ENCODE measurements at regions not wholly inside any gene's neighbourhood (a gene's known extent, or its start where the extent isn't known, plus 50 kb on each side); places are given as distances from the start of the nearest gene placed in this dataset.

DNA sequence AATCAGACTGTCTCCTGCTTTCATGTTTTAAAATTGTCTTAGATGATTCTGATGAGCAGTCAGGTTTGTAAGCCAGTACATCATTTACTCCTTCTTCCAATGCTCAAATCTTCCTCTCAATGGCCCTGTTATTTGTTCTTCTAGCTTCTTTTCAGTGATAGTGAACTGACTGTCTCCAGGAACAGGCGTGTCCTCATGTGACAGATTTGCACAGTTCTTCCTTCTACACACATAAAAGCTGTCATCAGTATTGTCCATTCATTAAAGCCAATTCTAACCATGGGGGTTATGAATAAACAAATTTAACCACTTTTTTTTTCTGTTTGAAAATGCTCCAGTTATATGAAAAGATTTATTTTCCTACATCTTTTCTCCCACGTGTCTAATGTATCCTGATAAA is 308.7 kb upstream of the SORCS1 start:
- no peak for TF ChIP-seq CTCF (IDR thresholded peaks at IDR 0.05)
- Histone ChIP-seq H3K36me3 (no peaks in the 10 kb centered on the region), H3K27me3 (replicated peaks; ENCODE audit: insufficient read depth) (no peaks in the 10 kb centered on the region), H3K27ac (no peak overlapping the region), H3K4me3 (no peak overlapping the region), H3K4me1 (ENCODE audit: control insufficient read depth in 1 of 2, low read depth in 2 of 2) (no peaks in the 10 kb centered on the region), H3K9me3 (no peaks in the 10 kb centered on the region)
- DNase-seq (ENCODE audit: low spot score) = no peak
- ATAC-seq (ENCODE audit: insufficient number of reproducible peaks, low FRiP score, low read depth) = no peak

- Histone ChIP-seq H3K4me1 (ENCODE audit: control insufficient read depth in 1 of 2, low read depth in 2 of 2) (no peaks in the 10 kb centered on the region), H3K4me3 (no peak overlapping the region), H3K27ac (no peak overlapping the region), H3K9me3 (no peaks in the 10 kb centered on the region), H3K36me3 (no peaks in the 10 kb centered on the region), H3K27me3 (replicated peaks; ENCODE audit: insufficient read depth) (no peaks in the 10 kb centered on the region)
- no peak for DNase-seq (ENCODE audit: low spot score)
- no peak for ATAC-seq (ENCODE audit: insufficient number of reproducible peaks, low FRiP score, low read depth)
- TF ChIP-seq CTCF (IDR thresholded peaks at IDR 0.05) = no peak
These were observed 307.4 kb upstream of the SORCS1 start for GRCh38 chr10:107471911-107472310.

GRCh38 chr10:107453561-107453960 is 289.1 kb upstream of the SORCS1 start:
- no peak for DNase-seq (ENCODE audit: low spot score)
- no peak overlapping the region for H3K27ac ChIP-seq
- H3K4me1 ChIP-seq (ENCODE audit: control insufficient read depth in 1 of 2, low read depth in 2 of 2) = no peaks in the 10 kb centered on the region
- H3K4me3 ChIP-seq = no peak overlapping the region
- ATAC-seq (ENCODE audit: insufficient number of reproducible peaks, low FRiP score, low read depth) = no peak
- TF ChIP-seq CTCF (IDR thresholded peaks at IDR 0.05) = no peak
- H3K9me3 ChIP-seq = no peaks in the 10 kb centered on the region
- H3K36me3 ChIP-seq = no peaks in the 10 kb centered on the region
- H3K27me3 ChIP-seq (replicated peaks; ENCODE audit: insufficient read depth) = no peaks in the 10 kb centered on the region

- ATAC-seq (ENCODE audit: insufficient number of reproducible peaks, low FRiP score, low read depth) = no peak
These were observed 286.5 kb upstream of the SORCS1 start for GRCh38 chr10:107451047-107451446.

GRCh38 chr10:107450056-107450455 is 285.6 kb upstream of the SORCS1 start:
- DNase-seq (ENCODE audit: low spot score) = no peak
- H3K4me1 ChIP-seq (ENCODE audit: control insufficient read depth in 1 of 2, low read depth in 2 of 2) = no peaks in the 10 kb centered on the region
- H3K27me3 ChIP-seq (replicated peaks; ENCODE audit: insufficient read depth) = no peaks in the 10 kb centered on the region
- ATAC-seq (ENCODE audit: insufficient number of reproducible peaks, low FRiP score, low read depth) = no peak
- H3K36me3 ChIP-seq = no peaks in the 10 kb centered on the region
- H3K27ac ChIP-seq = no peak overlapping the region
- H3K9me3 ChIP-seq = no peaks in the 10 kb centered on the region
- TF ChIP-seq CTCF (IDR thresholded peaks at IDR 0.05) = no peak
- H3K4me3 ChIP-seq = no peak overlapping the region

More at GRCh38 chr10:107451047-107451446, 286.5 kb upstream of the SORCS1 start:
- no peaks in the 10 kb centered on the region for H3K9me3 ChIP-seq
- H3K4me1 ChIP-seq (ENCODE audit: control insufficient read depth in 1 of 2, low read depth in 2 of 2) = no peaks in the 10 kb centered on the region
- H3K4me3 ChIP-seq = no peak overlapping the region
- H3K27me3 ChIP-seq (replicated peaks; ENCODE audit: insufficient read depth) = no peaks in the 10 kb centered on the region
- DNase-seq (ENCODE audit: low spot score) = no peak
- H3K36me3 ChIP-seq = no peaks in the 10 kb centered on the region
- TF ChIP-seq CTCF (IDR thresholded peaks at IDR 0.05) = no peak
- no peak overlapping the region for H3K27ac ChIP-seq
